Bronchial epithelial cell (primary cell): ENCODE measurements at regions not wholly inside any gene's neighbourhood (a gene's known extent, or its start where the extent isn't known, plus 50 kb on each side); places are given as distances from the start of the nearest gene placed in this dataset.
"Not testable (repeated sequence)": the region's sequence is repeated elsewhere in the genome, so short reads cannot be mapped to it uniquely, and the experiment has no call there.

Source experiments
- DNase-seq: peaks from one replicate; pipeline ENCODE4 v3.0.0-alpha.2; 2010; ENCODE audit warnings: low read depth
- FAIRE-seq: peaks from 2 replicates; lab custom pipeline; 2011; peaks lifted over from hg19 to GRCh38; lab: Jason Lieb, UNC
- H3K27me3 ChIP-seq: 2 replicates; pipeline ENCODE4 v1.5.1; 2011; ENCODE audit warnings: low read length; ENCODE audit not compliant: control insufficient read depth, insufficient read depth
- H3K36me3 ChIP-seq: 2 replicates; pipeline ENCODE4 v1.5.1; 2011; ENCODE audit warnings: low read length; ENCODE audit not compliant: control insufficient read depth, insufficient read depth
- H3K4me3 ChIP-seq: 2 replicates; pipeline ENCODE4 v1.5.1; 2011; ENCODE audit warnings: mild to moderate bottlenecking, low read depth, low read length, control low read depth
- TF ChIP-seq, protein P1 (sequence below): IDR thresholded peaks from 2 replicates; pipeline ENCODE4 v1.5.1; 2011; ENCODE audit warnings: mild to moderate bottlenecking, moderate library complexity, low read length, control low read depth, inconsistent platforms; ENCODE audit not compliant: insufficient read depth, severe bottlenecking

DNA sequence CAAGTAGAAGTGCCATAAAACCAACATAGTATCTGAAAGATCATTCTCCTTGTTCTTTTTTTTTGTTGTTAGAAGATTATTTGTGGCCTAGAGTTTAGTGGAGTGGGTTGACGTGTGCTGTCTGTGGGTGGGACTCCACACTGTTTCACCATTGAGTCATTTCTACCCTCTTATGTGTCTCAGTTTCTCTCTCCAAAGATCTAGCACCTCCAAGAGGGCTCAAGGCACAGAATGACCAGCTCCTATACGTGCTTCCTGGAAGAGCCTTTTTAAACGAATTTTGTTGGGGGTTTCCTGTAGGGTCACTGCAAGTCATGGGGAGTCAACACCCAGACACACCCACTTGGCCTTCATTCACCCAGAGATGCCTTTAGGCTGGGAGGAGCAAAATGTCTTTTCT, 150.1 kb downstream of the KLF8 start:
- Histone ChIP-seq H3K4me3 (no peak overlapping the region), H3K27me3 (no peaks in the 10 kb centered on the region), H3K36me3 (no peaks in the 10 kb centered on the region)
- FAIRE-seq (no peak), DNase-seq (no peak)
- TF ChIP-seq, protein P1, sequence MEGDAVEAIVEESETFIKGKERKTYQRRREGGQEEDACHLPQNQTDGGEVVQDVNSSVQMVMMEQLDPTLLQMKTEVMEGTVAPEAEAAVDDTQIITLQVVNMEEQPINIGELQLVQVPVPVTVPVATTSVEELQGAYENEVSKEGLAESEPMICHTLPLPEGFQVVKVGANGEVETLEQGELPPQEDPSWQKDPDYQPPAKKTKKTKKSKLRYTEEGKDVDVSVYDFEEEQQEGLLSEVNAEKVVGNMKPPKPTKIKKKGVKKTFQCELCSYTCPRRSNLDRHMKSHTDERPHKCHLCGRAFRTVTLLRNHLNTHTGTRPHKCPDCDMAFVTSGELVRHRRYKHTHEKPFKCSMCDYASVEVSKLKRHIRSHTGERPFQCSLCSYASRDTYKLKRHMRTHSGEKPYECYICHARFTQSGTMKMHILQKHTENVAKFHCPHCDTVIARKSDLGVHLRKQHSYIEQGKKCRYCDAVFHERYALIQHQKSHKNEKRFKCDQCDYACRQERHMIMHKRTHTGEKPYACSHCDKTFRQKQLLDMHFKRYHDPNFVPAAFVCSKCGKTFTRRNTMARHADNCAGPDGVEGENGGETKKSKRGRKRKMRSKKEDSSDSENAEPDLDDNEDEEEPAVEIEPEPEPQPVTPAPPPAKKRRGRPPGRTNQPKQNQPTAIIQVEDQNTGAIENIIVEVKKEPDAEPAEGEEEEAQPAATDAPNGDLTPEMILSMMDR = no peak

DNA sequence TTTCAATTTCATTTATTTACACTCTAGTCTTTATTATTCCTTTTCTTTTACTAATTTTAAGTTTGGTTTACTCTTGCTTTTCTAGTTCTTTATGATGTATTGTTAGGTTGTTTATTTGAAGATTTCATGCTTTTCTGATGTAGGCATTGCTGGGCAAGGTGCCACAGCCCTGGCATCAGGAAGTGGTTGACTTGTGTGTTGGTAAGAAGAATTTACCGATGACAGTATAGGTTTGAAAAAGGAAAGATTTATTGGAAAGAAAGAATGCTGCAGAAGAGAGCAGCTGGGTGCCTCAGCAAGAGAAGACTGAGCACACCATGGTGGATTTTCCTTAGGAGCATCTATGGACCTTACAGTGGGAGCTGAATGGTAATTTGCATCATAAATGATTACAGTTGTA, 153.2 kb downstream of the KLF8 start:
- FAIRE-seq (no peak), DNase-seq (no peak)
- TF ChIP-seq, protein P1 = no peak
- Histone ChIP-seq H3K4me3 (no peak overlapping the region), H3K36me3 (no peaks in the 10 kb centered on the region), H3K27me3 (no peaks in the 10 kb centered on the region)

DNA sequence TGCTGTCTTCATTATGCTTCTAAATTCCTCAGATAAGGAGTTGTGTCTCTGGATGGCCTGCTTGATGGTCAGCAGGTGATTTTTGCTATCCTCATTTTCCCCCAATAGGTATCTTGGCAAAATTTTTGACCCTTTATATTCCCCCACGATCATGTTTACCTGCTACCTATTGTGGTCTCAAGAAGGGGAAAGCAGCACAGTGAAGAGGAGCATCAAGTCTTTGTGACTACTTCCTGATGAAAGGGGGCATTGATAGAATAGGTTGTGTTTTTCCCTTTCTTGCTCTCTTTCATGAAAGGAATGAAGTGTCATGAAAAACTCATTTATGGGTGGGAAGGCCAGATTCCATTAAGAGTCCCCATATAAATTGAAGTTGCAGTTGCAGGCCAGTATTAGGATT, 153.8 kb downstream of the KLF8 start:
- DNase-seq (no peak), FAIRE-seq (no peak)
- Histone ChIP-seq H3K4me3 (no peak overlapping the region), H3K36me3 (no peaks in the 10 kb centered on the region), H3K27me3 (no peaks in the 10 kb centered on the region)
- TF ChIP-seq, protein P1 = no peak

DNA sequence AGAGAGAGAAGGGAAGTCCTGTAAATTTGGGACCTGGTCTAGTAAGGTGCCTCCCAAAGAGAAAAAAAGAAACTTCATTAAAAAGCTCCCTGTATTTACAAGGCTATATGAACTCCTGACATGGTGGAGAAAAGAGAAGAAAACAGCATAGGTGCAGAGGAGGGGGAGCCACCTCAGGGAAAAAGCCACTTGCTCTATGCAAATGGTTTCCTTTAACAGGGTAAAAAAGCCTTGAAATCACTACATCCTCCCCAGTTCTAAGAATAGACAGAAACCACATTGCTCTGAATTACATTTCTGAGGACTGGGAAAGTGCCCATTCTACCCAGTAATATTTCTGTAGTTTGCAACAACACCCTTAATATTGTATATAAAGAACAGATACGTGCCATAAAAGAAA, 165.5 kb downstream of the KLF8 start:
- no peak for DNase-seq
- no peak for FAIRE-seq
- no peaks in the 10 kb centered on the region for H3K36me3 ChIP-seq

DNA sequence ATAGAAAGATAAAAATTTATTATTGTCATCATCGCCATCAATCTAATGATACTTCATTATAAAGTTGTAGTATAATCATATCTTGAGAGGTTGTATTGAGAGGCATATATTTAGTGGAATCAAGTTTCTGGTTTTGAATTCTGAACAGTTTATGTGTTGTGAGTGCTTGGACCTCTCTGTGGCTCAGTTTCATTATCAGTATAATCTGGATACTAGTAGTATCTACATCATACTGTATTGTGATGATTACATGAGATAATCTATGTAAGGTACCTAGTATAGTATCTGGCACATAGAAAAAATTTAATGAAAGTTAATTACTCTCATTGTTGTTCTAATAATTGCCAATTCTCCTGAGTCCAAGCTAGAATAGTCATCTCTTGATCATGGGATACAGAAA, 161.2 kb upstream of the UBQLN2 start:
- TF ChIP-seq, protein P1 = no peak
- Histone ChIP-seq H3K27me3 (no peaks in the 10 kb centered on the region), H3K4me3 (no peak overlapping the region), H3K36me3 (no peaks in the 10 kb centered on the region)
- no peak for FAIRE-seq
- no peak for DNase-seq

More for the DNA sequence above, 165.5 kb downstream of the KLF8 start:
- no peak overlapping the region for H3K4me3 ChIP-seq
- H3K27me3 ChIP-seq = no peaks in the 10 kb centered on the region
- TF ChIP-seq, protein P1 = no peak

DNA sequence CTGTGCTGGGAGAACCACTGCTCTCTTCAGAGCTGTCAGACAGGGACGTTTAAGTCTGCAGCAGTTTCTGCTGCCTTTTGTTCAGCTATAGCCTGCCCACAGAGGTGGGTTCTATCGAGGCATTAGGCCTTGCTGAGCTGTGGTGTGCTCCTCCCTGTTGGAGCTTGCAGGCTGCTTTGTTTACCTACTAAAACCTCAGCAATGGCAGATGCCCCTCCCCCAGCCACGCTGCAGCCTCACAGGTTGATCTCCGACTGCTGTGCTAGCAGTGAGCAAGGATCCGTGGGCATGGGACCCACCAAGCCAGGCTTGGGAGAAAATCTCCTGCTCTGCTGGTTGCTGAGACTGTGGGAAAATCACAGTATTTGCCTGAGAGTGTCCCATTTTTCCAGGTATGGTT, 133.8 kb upstream of the UBQLN2 start:
- no peak for FAIRE-seq
- TF ChIP-seq, protein P1 = no peak
- no peaks in the 10 kb centered on the region for H3K36me3 ChIP-seq
- no peaks in the 10 kb centered on the region for H3K27me3 ChIP-seq
- no peak for DNase-seq
- H3K4me3 ChIP-seq = no peak overlapping the region

DNA sequence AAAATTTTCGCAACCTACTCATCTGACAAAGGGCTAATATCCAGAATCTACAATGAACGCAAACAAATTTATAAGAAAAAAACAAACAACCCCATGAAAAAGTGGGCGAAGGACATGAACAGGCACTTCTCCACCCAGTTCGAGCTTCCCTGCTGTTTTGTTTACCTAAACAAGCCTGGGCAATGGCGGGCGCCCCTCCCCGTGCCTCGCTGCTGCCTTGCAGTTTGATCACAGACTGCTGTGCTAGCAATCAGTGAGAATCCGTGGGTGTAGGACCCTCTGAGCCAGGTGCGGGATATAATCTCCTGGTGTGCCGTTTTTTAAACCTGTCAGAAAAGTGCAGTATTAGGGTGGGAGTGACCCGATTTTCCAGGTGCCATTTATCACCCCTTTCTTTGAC, 111.4 kb upstream of the UBQLN2 start:
- H3K4me3 ChIP-seq, H3K36me3 ChIP-seq, H3K27me3 ChIP-seq, DNase-seq, FAIRE-seq: not testable (repeated sequence)
